GM13976 (cell line): ENCODE measurements at regions not wholly inside any gene's neighbourhood (a gene's known extent, or its start where the extent isn't known, plus 50 kb on each side); places are given as distances from the start of the nearest gene placed in this dataset.

Experiments
- DNase-seq: peaks from one replicate; pipeline ENCODE4 v3.0.0; 2012; ENCODE audit warnings: low spot score
- in situ Hi-C: fragments of 300-500 bp; cut with MboI; formaldehyde crosslinking; loops from one replicate; pipeline ENCODE4 v1.12.0; 2022; ENCODE audit warnings: low sequenced_read_pairs, mixed read lengths, inconsistent platforms; ENCODE audit not compliant: unreplicated experiment
- TF ChIP-seq, protein P1 (sequence below): IDR thresholded peaks from 2 replicates; pipeline ENCODE4 v1.5.1; 2012; ENCODE audit warnings: borderline replicate concordance, mild to moderate bottlenecking; ENCODE audit not compliant: insufficient read depth; ENCODE audit errors: extremely low read depth, missing control alignments, control extremely low read depth

DNA sequence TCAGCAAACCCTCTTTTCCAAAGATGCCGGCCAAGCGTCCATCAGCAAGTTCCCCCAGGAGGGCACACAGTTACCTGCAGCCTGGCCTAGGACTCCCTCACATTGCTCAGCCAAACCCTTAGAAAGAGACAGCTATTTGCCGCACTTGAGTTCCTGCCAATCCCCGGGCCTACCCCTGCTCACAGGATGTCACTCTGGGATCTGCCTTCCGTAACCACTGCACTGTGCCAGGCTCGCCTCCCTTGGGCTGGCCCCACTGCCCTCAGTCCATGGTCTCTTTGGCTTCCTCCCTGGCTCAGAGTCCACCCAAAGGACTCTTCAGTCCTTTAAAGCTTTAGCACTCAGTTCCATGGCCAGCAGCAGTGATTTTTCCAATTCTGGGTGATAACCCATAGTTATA, 128.3 kb downstream of the NSG2 start:
- no peak for DNase-seq
- TF ChIP-seq, protein P1, sequence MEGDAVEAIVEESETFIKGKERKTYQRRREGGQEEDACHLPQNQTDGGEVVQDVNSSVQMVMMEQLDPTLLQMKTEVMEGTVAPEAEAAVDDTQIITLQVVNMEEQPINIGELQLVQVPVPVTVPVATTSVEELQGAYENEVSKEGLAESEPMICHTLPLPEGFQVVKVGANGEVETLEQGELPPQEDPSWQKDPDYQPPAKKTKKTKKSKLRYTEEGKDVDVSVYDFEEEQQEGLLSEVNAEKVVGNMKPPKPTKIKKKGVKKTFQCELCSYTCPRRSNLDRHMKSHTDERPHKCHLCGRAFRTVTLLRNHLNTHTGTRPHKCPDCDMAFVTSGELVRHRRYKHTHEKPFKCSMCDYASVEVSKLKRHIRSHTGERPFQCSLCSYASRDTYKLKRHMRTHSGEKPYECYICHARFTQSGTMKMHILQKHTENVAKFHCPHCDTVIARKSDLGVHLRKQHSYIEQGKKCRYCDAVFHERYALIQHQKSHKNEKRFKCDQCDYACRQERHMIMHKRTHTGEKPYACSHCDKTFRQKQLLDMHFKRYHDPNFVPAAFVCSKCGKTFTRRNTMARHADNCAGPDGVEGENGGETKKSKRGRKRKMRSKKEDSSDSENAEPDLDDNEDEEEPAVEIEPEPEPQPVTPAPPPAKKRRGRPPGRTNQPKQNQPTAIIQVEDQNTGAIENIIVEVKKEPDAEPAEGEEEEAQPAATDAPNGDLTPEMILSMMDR, result no peak
- in situ Hi-C loops, result no loop called here

DNA sequence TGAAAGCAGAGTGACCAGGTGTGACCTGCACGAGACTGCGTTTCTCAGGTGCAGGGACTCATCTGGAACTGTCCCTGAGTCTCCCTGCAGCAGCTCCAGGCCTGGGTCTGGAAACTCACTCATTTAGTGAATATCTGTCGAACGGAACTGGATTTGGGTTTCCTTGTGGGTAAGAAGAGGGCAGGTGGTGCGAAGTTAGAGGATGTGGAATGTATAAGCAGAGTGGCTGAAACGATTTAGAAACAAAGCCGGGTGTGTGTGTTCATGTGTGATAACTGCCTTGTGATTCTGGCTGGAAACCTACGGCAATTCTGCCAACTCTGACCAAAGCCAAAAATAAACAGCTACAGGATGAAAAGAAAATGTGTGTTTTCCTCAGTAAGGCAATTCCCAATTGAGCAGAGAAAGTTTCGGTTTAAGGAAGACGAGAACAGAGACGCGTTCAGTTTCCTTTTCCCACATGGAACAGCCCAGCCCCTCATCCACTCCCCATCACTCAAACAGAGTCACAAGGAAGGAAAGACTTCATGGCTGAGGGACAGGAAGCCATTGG, 130.3 kb downstream of the NSG2 start:
- in situ Hi-C loops, result no loop called here
- TF ChIP-seq, protein P1, result no peak

DNA sequence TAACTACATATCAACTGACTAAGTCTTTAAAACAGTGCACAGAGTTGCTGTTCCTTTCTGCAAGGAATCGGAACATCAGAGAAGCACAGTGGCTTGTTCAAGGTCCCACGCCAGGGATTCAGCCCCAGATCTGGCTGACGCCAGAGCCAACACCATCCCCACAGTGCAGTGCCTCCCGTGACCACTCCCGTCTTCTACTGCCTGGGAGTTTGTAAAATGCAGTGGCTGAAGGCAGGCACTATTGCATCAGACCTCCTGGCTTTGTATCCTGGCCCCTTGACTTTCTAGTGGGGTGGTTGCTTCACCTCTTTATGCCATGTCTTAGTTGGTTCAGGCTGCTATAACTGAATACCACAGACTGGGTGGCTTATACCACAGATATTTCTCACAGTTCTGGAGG, 131.0 kb downstream of the NSG2 start:
- in situ Hi-C loops, result no loop called here
- TF ChIP-seq, protein P1, result no peak
- DNase-seq, result no peak

More for the DNA sequence above, 130.3 kb downstream of the NSG2 start:
- DNase-seq, result no peak

DNA sequence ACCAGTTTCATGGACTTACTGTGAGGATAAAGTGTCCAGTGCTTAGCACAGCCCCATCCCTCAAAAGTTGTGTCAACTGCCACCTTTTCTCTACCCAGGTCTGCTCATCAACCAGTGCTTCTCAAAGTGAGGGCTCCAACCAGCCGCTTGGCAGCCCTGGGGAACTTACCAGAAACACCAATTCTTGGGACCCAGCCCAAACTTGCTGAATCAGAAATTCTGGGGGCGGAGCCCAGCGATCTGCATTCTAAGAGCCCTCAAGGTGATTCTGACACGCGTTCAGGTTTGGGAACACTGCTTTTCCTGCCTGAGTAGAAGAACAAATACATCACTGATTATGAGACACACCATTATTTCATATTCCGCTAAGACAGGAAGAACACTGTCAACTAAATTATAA, 132.0 kb downstream of the NSG2 start:
- TF ChIP-seq, protein P1, result no peak
- no peak for DNase-seq
- in situ Hi-C loops, result no loop called here

DNA sequence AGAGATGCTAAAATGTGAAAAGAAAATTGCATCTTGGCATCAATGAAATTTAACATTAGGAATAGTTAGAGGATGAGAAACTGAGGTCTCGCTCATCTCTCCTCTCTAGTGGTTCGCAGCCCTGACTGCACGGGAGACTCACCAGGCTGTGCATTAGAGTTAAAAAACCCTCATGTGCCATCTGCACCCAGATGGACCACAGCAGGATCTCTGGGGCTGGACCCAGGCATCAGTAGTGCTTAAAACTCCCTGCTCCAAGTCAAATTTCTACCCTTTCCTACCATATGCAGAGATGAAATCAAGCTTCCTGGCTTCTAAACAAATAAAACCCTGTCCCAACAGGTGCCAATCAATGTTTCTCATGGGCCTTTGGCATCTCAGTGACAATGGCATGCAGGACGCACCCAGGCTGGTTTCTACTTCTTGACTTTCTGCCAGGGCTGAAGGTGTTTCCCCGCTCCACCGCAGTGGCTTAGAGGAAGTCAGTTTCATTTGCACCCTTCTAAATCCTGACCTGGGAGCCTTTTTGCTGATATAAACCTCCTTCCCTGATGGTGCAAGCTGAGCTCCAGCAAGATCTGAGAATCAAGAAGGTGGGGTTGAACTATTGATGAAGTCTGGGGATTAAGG, 132.6 kb downstream of the NSG2 start:
- no peak for DNase-seq
- in situ Hi-C loops, result no loop called here

DNA sequence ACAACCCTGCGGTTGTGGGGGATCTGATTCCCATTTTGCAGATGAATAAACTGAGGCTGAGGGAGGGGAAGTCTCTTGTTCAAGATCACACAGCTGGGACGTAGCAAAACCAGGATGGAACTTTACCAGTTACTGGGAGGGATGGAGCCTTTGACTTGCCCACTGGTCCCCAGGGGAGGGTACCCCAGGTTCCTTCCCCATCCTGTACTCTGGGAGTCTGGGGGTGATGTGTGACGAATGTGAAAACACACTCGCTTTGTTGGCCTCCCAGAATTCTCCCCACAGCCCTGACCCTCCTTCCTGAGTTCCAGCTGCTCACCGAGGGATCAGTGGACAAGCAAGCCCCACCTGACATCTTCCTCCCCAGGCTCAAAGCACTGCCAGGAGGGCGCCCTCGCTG, 135.1 kb downstream of the NSG2 start:
- TF ChIP-seq, protein P1, result no peak
- no peak for DNase-seq
- in situ Hi-C loops, result no loop called here

More for the DNA sequence above, 132.6 kb downstream of the NSG2 start:
- TF ChIP-seq, protein P1, result no peak

DNA sequence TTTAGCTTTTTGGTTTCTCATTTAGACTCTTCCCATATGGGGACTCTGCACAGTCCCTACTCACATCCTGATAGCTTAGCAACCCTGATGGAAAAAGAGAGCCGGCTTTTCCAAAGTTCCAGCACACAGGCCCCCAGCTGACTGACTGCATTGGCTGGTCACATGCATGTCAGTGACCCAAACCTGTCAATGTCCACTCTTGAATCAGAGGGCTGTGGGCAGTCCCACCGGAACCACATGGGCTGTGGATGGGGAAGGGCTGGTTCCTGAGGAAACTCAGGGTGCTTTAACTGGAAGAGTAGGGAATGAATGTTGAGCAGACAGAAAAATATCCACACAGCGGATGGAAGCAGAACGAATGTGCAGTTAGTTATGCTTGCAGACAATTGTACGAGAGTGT, 136.6 kb downstream of the NSG2 start:
- TF ChIP-seq, protein P1, result no peak
- DNase-seq, result no peak
- in situ Hi-C loops, result no loop called here
